HG03520 (cell line): ENCODE measurements at regions not wholly inside any gene's neighbourhood (a gene's known extent, or its start where the extent isn't known, plus 50 kb on each side); places are given as distances from the start of the nearest gene placed in this dataset.
A peak's percentile ranks its signal among the peaks of the same experiment; 100 is the strongest.
"Not testable (repeated sequence)": the region's sequence is repeated elsewhere in the genome, so short reads cannot be mapped to it uniquely, and the experiment has no call there.

Experiments used
- ATAC-seq: cut with Tn5 transposase; IDR thresholded peaks from one replicate; pipeline ENCODE4 v1.9.1; 2021; ENCODE audit warnings: mild to moderate bottlenecking, moderate library complexity; ENCODE audit not compliant: unreplicated experiment

GRCh38 chr4:59689149-59689548 lies 1511.0 kb upstream of the ADGRL3 start:
- ATAC-seq = no peak

- no peak for ATAC-seq
These were observed 1504.6 kb upstream of the ADGRL3 start for GRCh38 chr4:59695355-59696053.

GRCh38 chr4:59698041-59698440 lies 1502.1 kb upstream of the ADGRL3 start:
- ATAC-seq = no peak

GRCh38 chr4:59700651-59701050 lies 1499.5 kb upstream of the ADGRL3 start:
- no peak for ATAC-seq

GRCh38 chr4:59704616-59705015 lies 1495.5 kb upstream of the ADGRL3 start:
- ATAC-seq = no peak

GRCh38 chr4:59712470-59712869 lies 1487.7 kb upstream of the ADGRL3 start:
- ATAC-seq = no peak

GRCh38 chr4:59724286-59724685 lies 1475.8 kb upstream of the ADGRL3 start:
- not testable (repeated sequence) for ATAC-seq

- ATAC-seq = no peak
These were observed 1472.4 kb upstream of the ADGRL3 start for GRCh38 chr4:59727745-59728144.

GRCh38 chr4:59728496-59728895 lies 1471.6 kb upstream of the ADGRL3 start:
- ATAC-seq = no peak

- no peak for ATAC-seq
These were observed 1470.8 kb upstream of the ADGRL3 start for GRCh38 chr4:59729321-59729720.

- ATAC-seq = no peak
These were observed 1451.7 kb upstream of the ADGRL3 start for GRCh38 chr4:59748433-59748832.

GRCh38 chr4:59759082-59759825 lies 1440.9 kb upstream of the ADGRL3 start:
- no peak for ATAC-seq

- ATAC-seq = no peak
These were observed 1437.8 kb upstream of the ADGRL3 start for GRCh38 chr4:59762344-59762743.

- no peak for ATAC-seq
These were observed 1429.4 kb upstream of the ADGRL3 start for GRCh38 chr4:59770601-59771264.

- ATAC-seq = no peak
These were observed 1427.4 kb upstream of the ADGRL3 start for GRCh38 chr4:59772641-59773139.

- not testable (repeated sequence) for ATAC-seq
These were observed 1419.9 kb upstream of the ADGRL3 start for GRCh38 chr4:59780271-59780670.

- ATAC-seq = no peak
These were observed 1395.0 kb upstream of the ADGRL3 start for GRCh38 chr4:59805176-59805575.

- ATAC-seq = no peak
These were observed 1385.6 kb upstream of the ADGRL3 start for GRCh38 chr4:59814402-59815010.

- ATAC-seq = peak; percentile 75
These were observed 1381.5 kb upstream of the ADGRL3 start for GRCh38 chr4:59818656-59819055.

- no peak for ATAC-seq
These were observed 1376.8 kb upstream of the ADGRL3 start for GRCh38 chr4:59823311-59823710.

- no peak for ATAC-seq
These were observed 1375.0 kb upstream of the ADGRL3 start for GRCh38 chr4:59825104-59825503.
